HCT116 (cell line): ENCODE measurements at regions not wholly inside any gene's neighbourhood (a gene's known extent, or its start where the extent isn't known, plus 50 kb on each side); places are given as distances from the start of the nearest gene placed in this dataset.

ENCODE experiments used
- ATAC-seq: fragments of 200-7000 bp; cut with Tn5 transposase; 2 replicates; pipeline ENCODE4 v1.9.1; 2020; ENCODE audit warnings: mild to moderate bottlenecking, moderate library complexity
- BruUV-seq: library from RNA; stranded (reverse); fragments of 400-500 nt; replicated peaks from 2 replicates; lab custom pipeline; 2021; lab: Mats Ljungman, UMichigan
- CTCF ChIA-PET: fragments of 300-600 bp; sonication (Branson Sonifier 250); formaldehyde crosslinking; loops from one replicate; lab custom pipeline; 2021; ENCODE audit warnings: antibody characterized with exemption; lab: Charles Lee
- POLR2A ChIA-PET: fragments of 300-600, 350-600 bp; sonication (Branson Sonifier 250); formaldehyde crosslinking; loops from one replicate; lab custom pipeline; 2021; ENCODE audit warnings: antibody characterized with exemption; lab: Charles Lee
- RAD21 ChIA-PET, 2 experiments: fragments of 300-600 bp; sonication (Branson Sonifier 250); formaldehyde crosslinking; loops; one replicate each; lab custom pipeline; 2023; ENCODE audit warnings: low total read pairs in 2 of 2; ENCODE audit not compliant: uncharacterized antibody in 2 of 2, unreplicated experiment in 2 of 2, low non-redundant PET in 1 of 2; lab: Charles Lee
- DNase-seq: peaks from one replicate; pipeline ENCODE4 v3.0.0-alpha.2; 2010; ENCODE audit warnings: low read depth, low spot score
- H2AFZ ChIP-seq: fragments of 200-600 bp; shearing (Covaris generic), sonication (generic); 2 replicates; pipeline ENCODE4 v1.6.1; 2017; ENCODE audit warnings: low read depth, mixed run types, mixed read lengths, antibody characterized with exemption, low read length; ENCODE audit not compliant: poor library complexity, severe bottlenecking
- H3K27ac ChIP-seq: 2 replicates; pipeline ENCODE4 v1.5.1; 2012; ENCODE audit warnings: low read depth, low read length
- H3K27me3 ChIP-seq: fragments of 200-600 bp; sonication (generic); 2 replicates; pipeline ENCODE4 v1.6.1; 2016; ENCODE audit warnings: mixed run types, low read length, mixed read lengths; ENCODE audit not compliant: insufficient read depth
- H3K36me3 ChIP-seq, 2 experiments: fragments of 200-500 bp in 1 of 2; fragments of 200-600 bp in 1 of 2; sonication (Bioruptor generic) in 1 of 2; sonication (generic) in 1 of 2; 2 replicates each; pipeline versions ENCODE4 v1.5.1 to v1.6.1; 2014 to 2016; ENCODE audit warnings: low read length in 2 of 2, inconsistent platforms in 1 of 2, mixed read lengths in 1 of 2, mixed run types in 1 of 2; ENCODE audit not compliant: insufficient read depth in 2 of 2, control insufficient read depth in 1 of 2
- H3K4me1 ChIP-seq, 2 experiments: fragments of 200-600 bp in 1 of 2; sonication (generic) in 1 of 2; 2 replicates each; pipeline versions ENCODE4 v1.5.1 to v1.6.1; 2012 to 2017; ENCODE audit warnings: low read length in 2 of 2, inconsistent platforms in 1 of 2, mild to moderate bottlenecking in 1 of 2, mixed read lengths in 1 of 2, mixed run types in 1 of 2, moderate library complexity in 1 of 2; ENCODE audit not compliant: insufficient read depth in 2 of 2, control insufficient read depth in 1 of 2
- H3K4me2 ChIP-seq: fragments of 200-600 bp; sonication (generic); 2 replicates; pipeline ENCODE4 v1.6.1; 2017; ENCODE audit warnings: mixed run types, low read length, mixed read lengths
- H3K4me3 ChIP-seq, 2 experiments: fragments of 200-600 bp in 1 of 2; sonication (generic) in 1 of 2; replicated peaks in 1 of 2; 2 replicates each; pipeline ENCODE4 v1.5.1; 2011 to 2016; ENCODE audit warnings: low read length in 2 of 2, control low read depth in 1 of 2, low read depth in 1 of 2, mild to moderate bottlenecking in 1 of 2, mixed read lengths in 1 of 2, mixed run types in 1 of 2
- H3K79me2 ChIP-seq: fragments of 200-600 bp; sonication (generic); 2 replicates; pipeline ENCODE4 v1.6.1; 2017; ENCODE audit warnings: mild to moderate bottlenecking, mixed run types, low read length, moderate library complexity, mixed read lengths; ENCODE audit not compliant: insufficient read depth
- H3K9ac ChIP-seq: fragments of 200-600 bp; sonication (generic); 2 replicates; pipeline ENCODE4 v1.6.1; 2016; ENCODE audit warnings: low read length, mixed read lengths
- H3K9me2 ChIP-seq: fragments of 200-600 bp; sonication (generic), shearing (Covaris generic); 2 replicates; pipeline ENCODE4 v1.6.1; 2017; ENCODE audit warnings: mixed run types, mild to moderate bottlenecking, moderate library complexity; ENCODE audit not compliant: insufficient read depth
- H3K9me3 ChIP-seq, 2 experiments: fragments of 200-500 bp in 1 of 2; fragments of 200-600 bp in 1 of 2; sonication (Bioruptor generic) in 1 of 2; sonication (generic) in 1 of 2; 2 replicates each; pipeline ENCODE4 v1.6.1; 2014 to 2017; ENCODE audit warnings: low read length in 2 of 2, mixed read lengths in 2 of 2, inconsistent platforms in 1 of 2, low read depth in 1 of 2, mild to moderate bottlenecking in 1 of 2, mixed run types in 1 of 2, moderate library complexity in 1 of 2; ENCODE audit not compliant: control insufficient read depth in 1 of 2, insufficient read depth in 1 of 2
- H4K20me1 ChIP-seq: fragments of 200-600 bp; sonication (generic), shearing (Covaris generic); 2 replicates; pipeline ENCODE4 v1.6.1; 2017; ENCODE audit warnings: mixed run types, mild to moderate bottlenecking, moderate library complexity; ENCODE audit not compliant: insufficient read depth
- CBX3 ChIP-seq: IDR thresholded peaks from 2 replicates; pipeline ENCODE4 v1.6.1; 2012; ENCODE audit warnings: low read depth
- CEBPB ChIP-seq: IDR thresholded peaks from 2 replicates; pipeline ENCODE4 v1.6.1; 2012; ENCODE audit warnings: low read depth
- EZH2 ChIP-seq: fragments of 200-600 bp; sonication (generic); IDR thresholded peaks from 2 replicates; pipeline ENCODE4 v1.6.1; 2017; ENCODE audit warnings: antibody characterized with exemption, mixed run types
- EZH2phosphoT487 ChIP-seq: fragments of 200-600 bp; IDR thresholded peaks from 2 replicates; pipeline ENCODE4 v1.6.1; 2018; ENCODE audit warnings: antibody characterized with exemption, borderline replicate concordance
- JUND ChIP-seq: IDR thresholded peaks from 2 replicates; pipeline ENCODE4 v1.6.1; 2012
- POLR2AphosphoS5 ChIP-seq: IDR thresholded peaks from 2 replicates; pipeline ENCODE4 v1.6.1; 2011; ENCODE audit warnings: mild to moderate bottlenecking, low read depth, low read length, moderate library complexity
- RAD21 ChIP-seq: IDR thresholded peaks from 2 replicates; pipeline ENCODE4 v1.6.1; 2012; ENCODE audit warnings: low read depth, mild to moderate bottlenecking
- TCF7L2 ChIP-seq: IDR thresholded peaks from 2 replicates; pipeline ENCODE4 v1.7.0; 2011; ENCODE audit warnings: borderline replicate concordance, inconsistent platforms; ENCODE audit not compliant: insufficient read depth, insufficient read length; ENCODE audit errors: extremely low read depth
- ZFX ChIP-seq: fragments of 450-650 bp; IDR thresholded peaks from 2 replicates; pipeline ENCODE4 v1.6.1; 2017
- intact Hi-C: fragments of 100-400 bp; cut with micrococcal nuclease; formaldehyde crosslinking; loops from 2 replicates; pipeline ENCODE4 v1.10.0; 2022
- TF ChIP-seq, protein P1 (sequence below): IDR thresholded peaks from 2 replicates; pipeline ENCODE4 v1.6.1; 2011; ENCODE audit warnings: mild to moderate bottlenecking, low read length, moderate library complexity; ENCODE audit not compliant: insufficient replicate concordance; ENCODE audit errors: extremely low read depth
- TF ChIP-seq, protein P2 (sequence below), 3 experiments: fragments of 200-600 bp in 1 of 3; sonication (generic) in 1 of 3; IDR thresholded peaks in 2 of 3; conservative IDR thresholded peaks in 1 of 3; 2 replicates each; pipeline ENCODE4 v1.5.1; 2012 to 2017; ENCODE audit warnings: low read depth in 2 of 3, low read length in 2 of 3, antibody characterized with exemption in 1 of 3, borderline replicate concordance in 1 of 3, control low read depth in 1 of 3, mild to moderate bottlenecking in 1 of 3, mixed read lengths in 1 of 3, mixed run types in 1 of 3, moderate library complexity in 1 of 3; ENCODE audit not compliant: insufficient read depth in 1 of 3
- TF ChIP-seq, protein P3 (sequence below): IDR thresholded peaks from 2 replicates; pipeline ENCODE4 v1.6.1; 2012; ENCODE audit warnings: low read depth
- TF ChIP-seq, protein P4 (sequence below): IDR thresholded peaks from 2 replicates; pipeline ENCODE4 v1.6.1; 2012

- no peaks in the 10 kb centered on the region for H3K36me3 ChIP-seq
- no peaks in the 10 kb centered on the region for H4K20me1 ChIP-seq
- no peak overlapping the region for H3K4me3 ChIP-seq
- ChIA-PET CTCF (no interaction called here), POLR2A (no interaction called here), RAD21 (no interaction called here)
- H3K9ac ChIP-seq: no peak overlapping the region
- no peaks in the 10 kb centered on the region for H3K79me2 ChIP-seq
- H3K27ac ChIP-seq: no peak overlapping the region
- no peaks in the 10 kb centered on the region for H3K4me1 ChIP-seq
- TF ChIP-seq POLR2AphosphoS5 (no peak), ZFX (no peak), EZH2 (no peak), EZH2phosphoT487 (no peak), JUND (no peak), RAD21 (no peak), CEBPB (no peak), CBX3 (no peak), TCF7L2 (no peak)
- TF ChIP-seq, protein P1, sequence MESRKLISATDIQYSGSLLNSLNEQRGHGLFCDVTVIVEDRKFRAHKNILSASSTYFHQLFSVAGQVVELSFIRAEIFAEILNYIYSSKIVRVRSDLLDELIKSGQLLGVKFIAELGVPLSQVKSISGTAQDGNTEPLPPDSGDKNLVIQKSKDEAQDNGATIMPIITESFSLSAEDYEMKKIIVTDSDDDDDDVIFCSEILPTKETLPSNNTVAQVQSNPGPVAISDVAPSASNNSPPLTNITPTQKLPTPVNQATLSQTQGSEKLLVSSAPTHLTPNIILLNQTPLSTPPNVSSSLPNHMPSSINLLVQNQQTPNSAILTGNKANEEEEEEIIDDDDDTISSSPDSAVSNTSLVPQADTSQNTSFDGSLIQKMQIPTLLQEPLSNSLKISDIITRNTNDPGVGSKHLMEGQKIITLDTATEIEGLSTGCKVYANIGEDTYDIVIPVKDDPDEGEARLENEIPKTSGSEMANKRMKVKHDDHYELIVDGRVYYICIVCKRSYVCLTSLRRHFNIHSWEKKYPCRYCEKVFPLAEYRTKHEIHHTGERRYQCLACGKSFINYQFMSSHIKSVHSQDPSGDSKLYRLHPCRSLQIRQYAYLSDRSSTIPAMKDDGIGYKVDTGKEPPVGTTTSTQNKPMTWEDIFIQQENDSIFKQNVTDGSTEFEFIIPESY: no peak
- TF ChIP-seq, protein P2, sequence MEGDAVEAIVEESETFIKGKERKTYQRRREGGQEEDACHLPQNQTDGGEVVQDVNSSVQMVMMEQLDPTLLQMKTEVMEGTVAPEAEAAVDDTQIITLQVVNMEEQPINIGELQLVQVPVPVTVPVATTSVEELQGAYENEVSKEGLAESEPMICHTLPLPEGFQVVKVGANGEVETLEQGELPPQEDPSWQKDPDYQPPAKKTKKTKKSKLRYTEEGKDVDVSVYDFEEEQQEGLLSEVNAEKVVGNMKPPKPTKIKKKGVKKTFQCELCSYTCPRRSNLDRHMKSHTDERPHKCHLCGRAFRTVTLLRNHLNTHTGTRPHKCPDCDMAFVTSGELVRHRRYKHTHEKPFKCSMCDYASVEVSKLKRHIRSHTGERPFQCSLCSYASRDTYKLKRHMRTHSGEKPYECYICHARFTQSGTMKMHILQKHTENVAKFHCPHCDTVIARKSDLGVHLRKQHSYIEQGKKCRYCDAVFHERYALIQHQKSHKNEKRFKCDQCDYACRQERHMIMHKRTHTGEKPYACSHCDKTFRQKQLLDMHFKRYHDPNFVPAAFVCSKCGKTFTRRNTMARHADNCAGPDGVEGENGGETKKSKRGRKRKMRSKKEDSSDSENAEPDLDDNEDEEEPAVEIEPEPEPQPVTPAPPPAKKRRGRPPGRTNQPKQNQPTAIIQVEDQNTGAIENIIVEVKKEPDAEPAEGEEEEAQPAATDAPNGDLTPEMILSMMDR (IDR thresholded peaks at IDR 0.05 in 2 of 3, conservative IDR thresholded peaks at IDR 0.05 in 1 of 3; ENCODE audit: borderline replicate concordance in 1 of 3, insufficient read depth in 1 of 3, low read depth in 2 of 3, low read length in 2 of 3): no peak
- TF ChIP-seq, protein P3, sequence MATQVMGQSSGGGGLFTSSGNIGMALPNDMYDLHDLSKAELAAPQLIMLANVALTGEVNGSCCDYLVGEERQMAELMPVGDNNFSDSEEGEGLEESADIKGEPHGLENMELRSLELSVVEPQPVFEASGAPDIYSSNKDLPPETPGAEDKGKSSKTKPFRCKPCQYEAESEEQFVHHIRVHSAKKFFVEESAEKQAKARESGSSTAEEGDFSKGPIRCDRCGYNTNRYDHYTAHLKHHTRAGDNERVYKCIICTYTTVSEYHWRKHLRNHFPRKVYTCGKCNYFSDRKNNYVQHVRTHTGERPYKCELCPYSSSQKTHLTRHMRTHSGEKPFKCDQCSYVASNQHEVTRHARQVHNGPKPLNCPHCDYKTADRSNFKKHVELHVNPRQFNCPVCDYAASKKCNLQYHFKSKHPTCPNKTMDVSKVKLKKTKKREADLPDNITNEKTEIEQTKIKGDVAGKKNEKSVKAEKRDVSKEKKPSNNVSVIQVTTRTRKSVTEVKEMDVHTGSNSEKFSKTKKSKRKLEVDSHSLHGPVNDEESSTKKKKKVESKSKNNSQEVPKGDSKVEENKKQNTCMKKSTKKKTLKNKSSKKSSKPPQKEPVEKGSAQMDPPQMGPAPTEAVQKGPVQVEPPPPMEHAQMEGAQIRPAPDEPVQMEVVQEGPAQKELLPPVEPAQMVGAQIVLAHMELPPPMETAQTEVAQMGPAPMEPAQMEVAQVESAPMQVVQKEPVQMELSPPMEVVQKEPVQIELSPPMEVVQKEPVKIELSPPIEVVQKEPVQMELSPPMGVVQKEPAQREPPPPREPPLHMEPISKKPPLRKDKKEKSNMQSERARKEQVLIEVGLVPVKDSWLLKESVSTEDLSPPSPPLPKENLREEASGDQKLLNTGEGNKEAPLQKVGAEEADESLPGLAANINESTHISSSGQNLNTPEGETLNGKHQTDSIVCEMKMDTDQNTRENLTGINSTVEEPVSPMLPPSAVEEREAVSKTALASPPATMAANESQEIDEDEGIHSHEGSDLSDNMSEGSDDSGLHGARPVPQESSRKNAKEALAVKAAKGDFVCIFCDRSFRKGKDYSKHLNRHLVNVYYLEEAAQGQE: no peak
- TF ChIP-seq, protein P4, sequence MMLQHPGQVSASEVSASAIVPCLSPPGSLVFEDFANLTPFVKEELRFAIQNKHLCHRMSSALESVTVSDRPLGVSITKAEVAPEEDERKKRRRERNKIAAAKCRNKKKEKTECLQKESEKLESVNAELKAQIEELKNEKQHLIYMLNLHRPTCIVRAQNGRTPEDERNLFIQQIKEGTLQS: no peak
- no peak overlapping the region for H2AFZ ChIP-seq
- intact Hi-C loops: no loop called here
- no peak for ATAC-seq
- no peaks in the 10 kb centered on the region for H3K9me2 ChIP-seq
- no TSS peak for BruUV-seq
- DNase-seq: no peak
- peaks cover 13 to 38% of the 10 kb centered on the region in 2 experiments; a peak in 2 of 4 replicates for H3K9me3 ChIP-seq
- no peaks in the 10 kb centered on the region for H3K27me3 ChIP-seq
- H3K4me2 ChIP-seq: no peak overlapping the region
These were observed 1042.9 kb downstream of the UQCRFS1 start for GRCh38 chr19:28170066-28170465.
